Endothelial cell of umbilical vein (primary cell): ENCODE measurements at regions not wholly inside any gene's neighbourhood (a gene's known extent, or its start where the extent isn't known, plus 50 kb on each side); places are given as distances from the start of the nearest gene placed in this dataset.

Experiments used
- EZH2 ChIP-seq: IDR thresholded peaks from 2 replicates; pipeline ENCODE4 v1.6.1; 2012; ENCODE audit warnings: borderline replicate concordance, low read depth, mild to moderate bottlenecking, moderate library complexity, low read length, inconsistent platforms; ENCODE audit not compliant: severe bottlenecking
- POLR2A ChIP-seq: IDR thresholded peaks from 2 replicates; pipeline ENCODE4 v1.6.1; 2012; ENCODE audit warnings: low read depth, mild to moderate bottlenecking, control low read depth, low read length
- TF ChIP-seq, protein P1 (sequence below), 2 donors: IDR thresholded peaks; 1 replicate in 1 of 2; 2 replicates in 1 of 2; pipeline ENCODE4 v1.5.1; 2011; ENCODE audit warnings: low read length in 2 of 2, mild to moderate bottlenecking in 2 of 2, moderate library complexity in 2 of 2, control low read depth in 1 of 2, inconsistent platforms in 1 of 2, low read depth in 1 of 2; ENCODE audit not compliant: insufficient read depth in 1 of 2; ENCODE audit errors: extremely low read depth in 1 of 2
- TF ChIP-seq, protein P2 (sequence below): IDR thresholded peaks from 2 replicates; pipeline ENCODE4 v1.6.1; 2011; ENCODE audit not compliant: insufficient read depth, insufficient read length

DNA sequence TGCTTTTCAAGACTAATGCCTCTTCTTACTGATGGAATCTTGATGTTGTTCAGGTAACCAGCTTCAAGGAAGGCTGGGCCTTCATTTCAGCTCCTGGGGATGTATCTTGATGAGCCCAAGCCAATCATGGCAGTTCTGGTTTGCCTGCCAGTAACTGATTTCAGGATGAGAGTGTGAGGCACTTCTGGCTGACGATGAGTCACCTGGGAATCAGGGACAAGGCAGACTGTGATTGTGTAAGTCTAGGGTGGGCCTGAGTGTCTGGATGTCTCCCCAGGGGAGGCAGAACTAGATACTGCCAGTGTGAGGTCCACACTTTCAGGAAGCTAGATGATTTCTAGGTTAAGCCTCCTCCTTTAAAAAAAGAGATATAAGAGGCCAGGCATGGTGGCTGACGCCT, 77.3 kb upstream of the KL start:
- TF ChIP-seq, protein P1, sequence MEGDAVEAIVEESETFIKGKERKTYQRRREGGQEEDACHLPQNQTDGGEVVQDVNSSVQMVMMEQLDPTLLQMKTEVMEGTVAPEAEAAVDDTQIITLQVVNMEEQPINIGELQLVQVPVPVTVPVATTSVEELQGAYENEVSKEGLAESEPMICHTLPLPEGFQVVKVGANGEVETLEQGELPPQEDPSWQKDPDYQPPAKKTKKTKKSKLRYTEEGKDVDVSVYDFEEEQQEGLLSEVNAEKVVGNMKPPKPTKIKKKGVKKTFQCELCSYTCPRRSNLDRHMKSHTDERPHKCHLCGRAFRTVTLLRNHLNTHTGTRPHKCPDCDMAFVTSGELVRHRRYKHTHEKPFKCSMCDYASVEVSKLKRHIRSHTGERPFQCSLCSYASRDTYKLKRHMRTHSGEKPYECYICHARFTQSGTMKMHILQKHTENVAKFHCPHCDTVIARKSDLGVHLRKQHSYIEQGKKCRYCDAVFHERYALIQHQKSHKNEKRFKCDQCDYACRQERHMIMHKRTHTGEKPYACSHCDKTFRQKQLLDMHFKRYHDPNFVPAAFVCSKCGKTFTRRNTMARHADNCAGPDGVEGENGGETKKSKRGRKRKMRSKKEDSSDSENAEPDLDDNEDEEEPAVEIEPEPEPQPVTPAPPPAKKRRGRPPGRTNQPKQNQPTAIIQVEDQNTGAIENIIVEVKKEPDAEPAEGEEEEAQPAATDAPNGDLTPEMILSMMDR (IDR thresholded peaks at IDR 0.05; ENCODE audit: extremely low read depth in 1 of 2, insufficient read depth in 1 of 2, low read depth in 1 of 2, low read length in 2 of 2): no peak
- TF ChIP-seq, protein P2, sequence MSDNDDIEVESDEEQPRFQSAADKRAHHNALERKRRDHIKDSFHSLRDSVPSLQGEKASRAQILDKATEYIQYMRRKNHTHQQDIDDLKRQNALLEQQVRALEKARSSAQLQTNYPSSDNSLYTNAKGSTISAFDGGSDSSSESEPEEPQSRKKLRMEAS: no peak
- TF ChIP-seq POLR2A (no peak), EZH2 (no peak)
